Cardiac fibroblast (primary cell): ENCODE measurements at regions not wholly inside any gene's neighbourhood (a gene's known extent, or its start where the extent isn't known, plus 50 kb on each side); places are given as distances from the start of the nearest gene placed in this dataset.
"Not testable (repeated sequence)": the region's sequence is repeated elsewhere in the genome, so short reads cannot be mapped to it uniquely, and the experiment has no call there.

Source experiments
- DNase-seq, 2 donors: peaks; one replicate each; pipeline versions ENCODE4 v3.0.0 to v3.0.0-alpha.2; 2010; ENCODE audit warnings: low read depth in 2 of 2
- H3K4me3 ChIP-seq, 2 donors: replicated peaks in 1 of 2; 1 replicate in 1 of 2; 2 replicates in 1 of 2; pipeline ENCODE4 v1.5.1; 2011; ENCODE audit warnings: low read depth in 2 of 2, low read length in 2 of 2, mild to moderate bottlenecking in 2 of 2, moderate library complexity in 1 of 2
- TF ChIP-seq, protein P1 (sequence below): IDR thresholded peaks from one replicate; pipeline ENCODE4 v1.5.1; 2011; ENCODE audit warnings: low read depth, mild to moderate bottlenecking, low read length, inconsistent platforms

DNA sequence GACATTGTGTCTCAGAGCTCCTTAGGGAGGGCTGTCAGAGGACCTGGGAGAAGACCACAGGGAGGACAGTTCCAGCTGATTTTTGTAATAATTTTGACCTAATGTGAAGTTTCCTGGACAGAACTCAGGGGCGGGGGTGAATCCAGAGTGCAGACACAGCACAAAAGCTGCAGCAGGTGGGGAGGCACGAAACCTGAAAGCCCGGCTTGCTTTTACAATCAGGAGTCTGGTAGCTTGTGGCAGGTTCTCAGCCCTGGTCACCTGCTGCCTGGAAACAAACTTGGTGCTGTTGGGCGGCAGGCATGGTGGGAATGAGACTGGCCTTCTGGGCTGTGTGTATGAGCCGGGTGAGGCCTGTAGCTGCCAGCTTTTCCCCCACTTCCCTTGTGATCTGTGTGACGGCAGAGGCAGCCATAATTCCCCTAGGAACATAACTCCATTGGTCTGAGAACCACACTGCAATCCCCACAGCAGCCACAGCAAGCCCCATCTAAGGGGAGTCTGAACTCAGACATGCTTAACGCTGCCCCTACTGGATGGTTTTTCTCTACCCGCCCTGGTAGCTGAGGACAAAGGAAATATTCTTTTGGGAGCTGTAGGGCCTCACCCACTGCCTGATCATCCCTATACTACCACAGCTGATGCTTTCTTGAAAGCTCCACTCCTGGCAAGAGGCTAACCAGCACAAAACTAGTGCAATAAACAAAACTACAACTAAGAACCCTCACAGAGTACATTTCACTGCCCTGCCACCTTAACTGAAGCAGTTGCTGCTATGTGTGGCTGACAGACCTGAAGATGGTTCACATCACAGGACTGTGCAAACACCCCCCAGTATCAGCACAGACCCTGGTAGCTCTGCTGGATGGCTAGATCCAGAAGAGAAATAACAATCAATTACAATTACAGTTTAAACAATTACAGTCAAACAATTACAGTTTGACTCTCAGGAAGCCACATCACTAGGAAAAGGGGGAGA is 1055.1 kb upstream of the GJE1 start:
- peak; percentile 18 to 33 for DNase-seq
- TF ChIP-seq, protein P1, sequence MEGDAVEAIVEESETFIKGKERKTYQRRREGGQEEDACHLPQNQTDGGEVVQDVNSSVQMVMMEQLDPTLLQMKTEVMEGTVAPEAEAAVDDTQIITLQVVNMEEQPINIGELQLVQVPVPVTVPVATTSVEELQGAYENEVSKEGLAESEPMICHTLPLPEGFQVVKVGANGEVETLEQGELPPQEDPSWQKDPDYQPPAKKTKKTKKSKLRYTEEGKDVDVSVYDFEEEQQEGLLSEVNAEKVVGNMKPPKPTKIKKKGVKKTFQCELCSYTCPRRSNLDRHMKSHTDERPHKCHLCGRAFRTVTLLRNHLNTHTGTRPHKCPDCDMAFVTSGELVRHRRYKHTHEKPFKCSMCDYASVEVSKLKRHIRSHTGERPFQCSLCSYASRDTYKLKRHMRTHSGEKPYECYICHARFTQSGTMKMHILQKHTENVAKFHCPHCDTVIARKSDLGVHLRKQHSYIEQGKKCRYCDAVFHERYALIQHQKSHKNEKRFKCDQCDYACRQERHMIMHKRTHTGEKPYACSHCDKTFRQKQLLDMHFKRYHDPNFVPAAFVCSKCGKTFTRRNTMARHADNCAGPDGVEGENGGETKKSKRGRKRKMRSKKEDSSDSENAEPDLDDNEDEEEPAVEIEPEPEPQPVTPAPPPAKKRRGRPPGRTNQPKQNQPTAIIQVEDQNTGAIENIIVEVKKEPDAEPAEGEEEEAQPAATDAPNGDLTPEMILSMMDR: peak; percentile 7

DNA sequence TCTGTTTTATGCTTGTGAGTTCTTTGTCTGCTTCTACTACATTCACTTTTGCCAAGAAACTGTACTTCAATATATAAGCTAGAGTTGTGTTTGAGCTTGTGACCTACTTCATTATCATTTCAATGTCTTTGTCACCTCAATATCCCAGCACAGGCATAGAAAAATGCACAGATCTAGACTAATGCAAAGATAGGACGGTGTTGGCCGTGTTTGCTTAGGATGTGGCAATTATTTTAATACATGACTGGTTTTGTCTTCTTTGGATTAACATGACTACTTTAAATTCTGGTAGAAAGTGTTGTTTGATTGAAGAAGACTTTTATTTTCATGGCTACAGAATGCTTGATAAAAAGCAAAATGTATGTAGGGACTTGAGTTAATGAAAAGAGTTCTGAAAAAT is 1075.0 kb upstream of the GJE1 start:
- H3K4me3 ChIP-seq: no peak overlapping the region
- DNase-seq: no peak
- TF ChIP-seq, protein P1: no peak

More for the DNA sequence above, 1055.1 kb upstream of the GJE1 start:
- H3K4me3 ChIP-seq: no peak overlapping the region

DNA sequence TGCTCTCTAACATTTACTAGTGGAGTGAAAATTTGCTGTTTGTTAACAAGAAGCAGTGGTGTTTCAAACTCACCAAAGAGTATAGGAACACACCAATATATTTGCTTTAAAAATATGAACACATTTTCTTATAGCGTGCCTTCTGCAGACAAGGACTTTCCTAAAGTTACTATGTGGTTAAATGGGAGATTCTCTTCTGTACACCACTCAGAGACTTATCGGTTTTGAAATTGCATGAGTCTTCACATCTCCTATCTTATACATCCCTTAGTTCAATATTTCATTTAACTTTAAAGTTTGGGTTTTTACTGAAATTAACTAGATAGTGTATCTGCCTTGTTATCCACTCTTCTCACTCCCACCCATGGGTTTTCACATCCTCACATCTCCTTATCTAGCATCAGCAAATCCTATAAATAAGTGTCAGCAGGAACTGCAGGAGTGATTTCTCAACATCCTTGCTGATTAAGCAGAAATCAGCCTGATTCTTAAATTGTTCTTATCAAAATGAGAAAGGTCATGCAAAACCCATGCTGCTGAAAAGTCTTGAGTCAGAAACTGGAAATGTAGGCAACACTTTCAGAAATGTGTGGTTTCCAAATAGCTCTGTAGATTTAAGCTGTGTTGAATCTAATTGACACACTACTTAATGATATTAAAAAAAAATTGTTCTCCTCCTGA is 1075.6 kb upstream of the GJE1 start:
- TF ChIP-seq, protein P1: no peak
- DNase-seq: peak in 1 of 2 donors; percentile 78
- H3K4me3 ChIP-seq: no peak overlapping the region

DNA sequence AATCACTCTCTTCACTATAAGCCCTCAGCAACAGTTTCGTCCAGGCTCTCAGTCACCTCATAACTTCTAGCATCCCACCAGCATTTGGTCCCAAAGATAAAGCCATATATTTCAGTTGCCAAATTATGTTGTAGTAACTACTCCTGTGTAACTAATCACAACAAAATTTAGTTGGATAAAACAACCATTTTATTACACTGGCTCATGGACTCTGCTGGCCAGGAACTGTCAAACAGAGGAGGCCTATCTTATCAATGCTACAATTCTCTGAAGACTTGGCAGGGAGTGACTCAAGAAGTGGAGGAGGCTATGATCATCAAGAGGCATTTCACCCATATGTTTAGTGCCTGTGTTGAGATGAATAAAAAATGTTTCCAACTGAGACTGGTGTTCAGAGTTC is 1082.3 kb upstream of the GJE1 start:
- TF ChIP-seq, protein P1: no peak
- peak in 1 of 2 donors; percentile 93 for DNase-seq
- H3K4me3 ChIP-seq: no peak overlapping the region

DNA sequence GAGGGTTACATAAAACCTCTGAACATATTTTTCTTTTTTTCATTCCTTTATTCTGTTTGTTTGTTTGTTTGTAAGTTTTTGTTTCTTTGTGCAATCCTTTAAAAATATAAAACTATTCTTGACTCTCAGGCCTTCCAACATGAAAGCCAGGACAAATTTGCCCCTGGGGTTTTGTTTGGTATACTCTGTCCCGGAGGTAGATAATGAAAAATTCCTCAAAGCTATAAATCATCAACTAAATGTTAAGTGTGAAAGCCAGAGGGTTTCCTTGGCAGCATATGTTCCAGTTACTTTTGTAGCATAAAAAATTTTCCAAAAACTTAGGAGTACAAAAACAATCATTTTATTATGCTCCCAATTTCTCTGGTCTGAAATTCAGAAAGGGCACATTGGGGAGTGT is 1084.3 kb upstream of the GJE1 start:
- TF ChIP-seq, protein P1: no peak

DNA sequence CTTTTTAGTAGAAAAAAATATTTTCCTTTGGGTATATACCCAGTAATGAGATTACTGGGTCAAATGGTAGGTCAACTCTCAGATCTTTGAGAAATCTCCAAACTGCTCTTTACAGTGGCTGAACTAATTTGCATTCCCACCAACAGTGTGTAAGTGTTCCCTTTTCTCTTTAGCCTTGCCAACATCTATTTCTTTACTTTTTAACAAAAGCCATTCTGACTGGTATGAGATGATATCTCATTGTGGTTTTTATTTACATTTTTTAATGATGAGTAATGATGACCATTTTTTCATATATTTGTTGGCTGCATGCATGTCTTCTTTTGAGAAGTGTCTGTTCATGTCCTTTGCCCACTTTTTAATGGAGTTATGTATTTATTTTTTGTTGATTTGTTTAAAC is 1086.2 kb upstream of the GJE1 start:
- H3K4me3 ChIP-seq: not testable (repeated sequence)
- DNase-seq: peak; percentile 35 to 63

More for the DNA sequence above, 1084.3 kb upstream of the GJE1 start:
- no peak overlapping the region for H3K4me3 ChIP-seq
- DNase-seq: no peak

DNA sequence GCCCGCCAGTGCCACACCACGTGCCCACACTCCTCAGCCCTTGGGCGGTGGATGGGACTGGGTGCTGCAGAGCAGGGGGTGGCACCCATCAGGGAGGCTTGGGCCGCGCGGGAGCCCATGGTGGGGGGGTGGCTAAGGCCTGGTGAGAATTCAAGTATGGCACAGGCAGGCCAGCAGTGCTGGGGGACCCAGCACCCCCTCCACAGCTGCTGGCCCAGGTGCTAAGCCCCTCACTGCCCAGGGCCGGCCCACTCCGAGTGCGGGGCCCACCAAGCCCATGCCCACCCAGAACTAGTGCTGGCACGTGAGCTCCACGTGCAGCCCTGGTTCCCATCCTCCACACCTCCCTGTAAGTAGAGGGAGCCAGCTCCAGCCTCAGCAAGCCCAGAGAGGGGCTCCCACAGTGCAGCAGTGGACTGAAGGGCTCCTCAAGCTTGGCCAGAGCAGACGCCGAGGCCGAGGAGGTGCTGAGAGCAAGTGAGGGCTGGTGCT is 1091.1 kb upstream of the GJE1 start:
- DNase-seq: no peak
- TF ChIP-seq, protein P1: no peak
- no peak overlapping the region for H3K4me3 ChIP-seq
